ENCODE measurements at regions not wholly inside any gene's neighbourhood (a gene's known extent, or its start where the extent isn't known, plus 50 kb on each side); places are given as distances from the start of the nearest gene placed in this dataset.

DNA sequence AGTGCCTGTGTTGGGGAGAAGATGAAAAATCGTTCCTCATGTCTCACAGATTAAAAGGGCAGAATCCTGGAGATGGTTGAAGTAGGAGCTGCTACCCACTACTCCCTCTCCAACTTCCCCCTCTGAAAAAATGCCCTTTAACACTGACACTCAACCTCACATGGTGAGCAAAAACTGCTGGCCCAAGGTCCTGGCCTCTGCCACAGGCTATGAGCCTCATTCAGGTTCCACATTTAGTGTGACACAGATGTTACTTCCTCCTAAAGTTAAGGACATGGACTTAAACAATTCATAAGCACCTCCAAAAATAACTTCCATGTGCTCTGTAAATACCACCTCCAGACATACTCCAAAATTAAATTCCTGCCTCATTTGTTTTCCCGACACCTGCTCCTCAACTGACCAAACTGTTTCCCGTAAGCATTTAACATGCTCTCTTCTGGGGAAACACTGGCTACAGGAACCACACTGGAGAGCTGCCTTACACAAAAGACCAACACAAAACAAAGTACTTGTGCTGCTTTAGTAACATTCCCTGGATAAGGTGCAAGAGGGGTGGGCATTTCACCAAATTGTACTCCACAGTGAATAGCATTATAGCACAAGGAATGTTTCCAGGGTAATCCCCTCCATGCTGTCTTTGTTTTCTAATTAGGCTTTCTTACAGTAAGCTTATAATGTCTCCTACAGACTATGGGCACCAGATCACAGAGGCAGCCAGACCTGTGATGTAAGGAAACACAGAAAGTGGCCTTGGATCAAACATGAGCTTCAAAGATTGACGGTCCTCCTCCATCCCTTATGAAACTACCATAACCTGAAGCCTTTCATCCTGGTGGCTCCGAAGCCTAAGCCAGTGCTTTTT is 57.0 kb downstream of the PHLDA1 start:
- no peaks in the 10 kb centered on the region for H3K36me3 ChIP-seq (ENCODE audit: control insufficient read depth, insufficient read depth, low read length)
- no peaks in the 10 kb centered on the region for H3K9me3 ChIP-seq (ENCODE audit: control insufficient read depth, insufficient read depth, low read length)
- peaks cover 5% of the 10 kb centered on the region; the same call in 1 of the 2 replicates for H3K4me1 ChIP-seq (ENCODE audit: control insufficient read depth, insufficient read depth, low read length)
- WGBS (ENCODE audit: insufficient coverage, insufficient read length), result no CpG with 5 or more reads among the region's 5 CpGs
- no peaks in the 10 kb centered on the region for H3K27me3 ChIP-seq (ENCODE audit: control insufficient read depth, insufficient read depth, low read length)
- no peak for DNase-seq (ENCODE audit: low read depth, low spot score)
- no peak overlapping the region for H3K4me3 ChIP-seq (ENCODE audit: low read length)
- no peak overlapping the region for H3K27ac ChIP-seq (ENCODE audit: low read length)

DNA sequence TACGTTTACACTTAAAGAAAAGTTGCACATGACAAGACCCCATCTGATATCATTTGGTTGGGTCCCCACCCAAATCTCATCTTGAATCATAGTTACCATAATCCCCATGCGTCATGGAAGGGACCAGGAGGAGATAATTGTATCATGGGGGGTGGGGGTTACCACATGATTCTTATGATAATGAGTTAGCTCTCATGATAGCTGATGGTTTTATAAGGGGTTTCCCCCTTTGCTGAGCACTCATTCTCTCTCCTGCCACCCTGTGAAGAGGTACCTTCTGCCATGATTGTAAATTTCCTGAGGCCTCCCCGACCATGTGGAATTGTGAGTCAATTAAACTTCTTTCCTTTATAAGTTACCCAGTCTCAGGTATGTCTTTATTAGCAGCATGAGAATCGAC is 60.3 kb downstream of the PHLDA1 start:
- Histone ChIP-seq H3K4me1 (ENCODE audit: control insufficient read depth, insufficient read depth, low read length) (peaks cover 2% of the 10 kb centered on the region; the same call in 1 of the 2 replicates), H3K4me3 (ENCODE audit: low read length) (no peak overlapping the region), H3K27me3 (ENCODE audit: control insufficient read depth, insufficient read depth, low read length) (no peaks in the 10 kb centered on the region), H3K36me3 (ENCODE audit: control insufficient read depth, insufficient read depth, low read length) (no peaks in the 10 kb centered on the region), H3K9me3 (ENCODE audit: control insufficient read depth, insufficient read depth, low read length) (no peaks in the 10 kb centered on the region), H3K27ac (ENCODE audit: low read length) (no peak overlapping the region)
- no peak for DNase-seq (ENCODE audit: low read depth, low spot score)
- no CpG with 5 or more reads among the region's 4 CpGs for WGBS (ENCODE audit: insufficient coverage, insufficient read length)

DNA sequence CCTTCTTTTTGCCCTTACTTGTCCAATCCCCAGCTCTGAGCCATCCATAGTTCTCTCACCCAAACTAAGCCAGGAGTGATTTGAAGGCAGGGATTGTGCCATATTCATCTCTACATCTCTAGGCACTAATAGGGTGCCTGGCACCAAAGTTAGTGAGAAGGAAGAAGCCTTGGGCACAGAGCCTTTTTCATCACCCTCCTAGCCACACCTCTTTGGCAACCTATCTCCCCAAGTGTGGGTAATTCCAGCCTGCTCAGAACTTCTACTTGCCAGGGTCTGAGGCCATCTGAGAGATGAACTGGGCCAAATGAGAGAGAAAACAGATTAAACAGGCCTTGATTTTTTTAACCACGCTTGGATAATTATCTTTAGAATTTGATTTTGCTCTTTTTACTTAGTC is 61.3 kb downstream of the PHLDA1 start:
- H3K27ac ChIP-seq (ENCODE audit: low read length), result no peak overlapping the region

DNA sequence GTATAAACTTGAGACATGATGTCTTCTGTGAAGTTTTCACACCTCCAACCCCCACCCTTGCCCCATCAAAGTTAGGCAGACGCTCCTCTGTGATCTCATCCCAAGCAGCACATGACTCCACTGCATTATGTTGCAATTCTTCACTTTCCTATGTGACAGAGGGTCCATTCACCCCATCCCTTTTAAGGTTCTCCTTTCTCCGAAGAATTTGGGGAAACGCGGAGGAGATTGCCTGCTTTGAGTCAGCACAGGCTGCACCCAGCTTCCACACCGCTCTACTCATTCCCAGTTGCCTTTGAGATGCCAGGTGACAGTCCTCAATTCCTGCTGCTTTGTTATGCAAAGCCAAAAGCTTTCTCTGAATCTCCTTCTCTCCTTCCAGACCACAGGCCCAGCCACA is 61.8 kb downstream of the PHLDA1 start:
- Histone ChIP-seq H3K9me3 (ENCODE audit: control insufficient read depth, insufficient read depth, low read length) (no peaks in the 10 kb centered on the region), H3K27ac (ENCODE audit: low read length) (no peak overlapping the region), H3K4me1 (ENCODE audit: control insufficient read depth, insufficient read depth, low read length) (peaks cover 2% of the 10 kb centered on the region; the same call in 1 of the 2 replicates), H3K27me3 (ENCODE audit: control insufficient read depth, insufficient read depth, low read length) (no peaks in the 10 kb centered on the region), H3K36me3 (ENCODE audit: control insufficient read depth, insufficient read depth, low read length) (no peaks in the 10 kb centered on the region), H3K4me3 (ENCODE audit: low read length) (no peak overlapping the region)
- no peak for DNase-seq (ENCODE audit: low read depth, low spot score)
- WGBS (ENCODE audit: insufficient coverage, insufficient read length), result no CpG with 5 or more reads among the region's 5 CpGs

More for the DNA sequence above, 61.3 kb downstream of the PHLDA1 start:
- DNase-seq (ENCODE audit: low read depth, low spot score), result no peak
- no CpG with 5 or more reads among the region's 1 CpG for WGBS (ENCODE audit: insufficient coverage, insufficient read length)
- no peaks in the 10 kb centered on the region for H3K36me3 ChIP-seq (ENCODE audit: control insufficient read depth, insufficient read depth, low read length)
- H3K9me3 ChIP-seq (ENCODE audit: control insufficient read depth, insufficient read depth, low read length), result no peaks in the 10 kb centered on the region
- peaks cover 2% of the 10 kb centered on the region; the same call in 1 of the 2 replicates for H3K4me1 ChIP-seq (ENCODE audit: control insufficient read depth, insufficient read depth, low read length)
- H3K4me3 ChIP-seq (ENCODE audit: low read length), result no peak overlapping the region
- H3K27me3 ChIP-seq (ENCODE audit: control insufficient read depth, insufficient read depth, low read length), result no peaks in the 10 kb centered on the region

DNA sequence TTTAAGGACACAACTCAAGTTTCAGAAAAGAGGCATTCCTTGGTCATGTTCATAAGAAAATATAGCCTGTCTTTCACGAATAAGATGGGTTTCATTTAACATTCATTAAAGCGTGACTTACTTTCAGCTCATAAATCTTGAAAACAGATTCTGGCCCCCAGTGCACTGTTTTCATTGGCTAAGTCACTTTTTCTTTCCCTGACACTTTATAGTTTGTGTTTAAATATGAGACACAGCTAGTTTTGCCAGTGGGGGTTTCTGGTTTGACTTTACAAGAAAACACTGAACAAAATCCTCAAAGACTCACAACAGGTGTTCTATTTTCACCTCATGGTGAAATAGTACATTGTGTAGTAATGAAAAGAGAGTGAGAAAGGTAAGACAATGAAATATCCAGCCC is 65.9 kb downstream of the PHLDA1 start:
- no CpG with 5 or more reads among the region's 2 CpGs for WGBS (ENCODE audit: insufficient coverage, insufficient read length)
- no peak overlapping the region for H3K4me3 ChIP-seq (ENCODE audit: low read length)
- H3K36me3 ChIP-seq (ENCODE audit: control insufficient read depth, insufficient read depth, low read length), result no peaks in the 10 kb centered on the region
- H3K27me3 ChIP-seq (ENCODE audit: control insufficient read depth, insufficient read depth, low read length), result no peaks in the 10 kb centered on the region
- H3K9me3 ChIP-seq (ENCODE audit: control insufficient read depth, insufficient read depth, low read length), result no peaks in the 10 kb centered on the region
- no peak overlapping the region for H3K27ac ChIP-seq (ENCODE audit: low read length)
- peaks cover 2% of the 10 kb centered on the region; the same call in 1 of the 2 replicates for H3K4me1 ChIP-seq (ENCODE audit: control insufficient read depth, insufficient read depth, low read length)
- DNase-seq (ENCODE audit: low read depth, low spot score), result no peak

DNA sequence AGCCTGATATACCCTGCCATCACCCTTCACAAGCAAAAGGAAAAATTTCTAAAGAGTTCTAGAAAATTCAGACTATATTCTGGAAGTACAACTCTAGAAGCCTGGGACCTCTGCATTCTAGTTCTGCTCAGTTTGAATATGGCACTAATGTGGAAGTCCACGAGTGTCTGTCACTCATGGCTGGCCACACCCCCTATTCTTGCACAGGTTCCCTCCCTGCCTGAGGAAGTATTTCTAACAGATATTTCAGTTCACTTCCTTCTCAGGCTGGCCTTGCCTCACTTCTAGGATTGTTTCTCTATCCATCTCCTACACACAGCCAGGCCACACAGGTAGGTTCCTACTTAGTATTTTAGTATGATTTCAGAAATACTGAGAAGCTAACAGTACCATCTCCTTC is 67.4 kb downstream of the PHLDA1 start:
- Histone ChIP-seq H3K36me3 (ENCODE audit: control insufficient read depth, insufficient read depth, low read length) (no peaks in the 10 kb centered on the region), H3K9me3 (ENCODE audit: control insufficient read depth, insufficient read depth, low read length) (no peaks in the 10 kb centered on the region), H3K4me3 (ENCODE audit: low read length) (no peak overlapping the region), H3K27me3 (ENCODE audit: control insufficient read depth, insufficient read depth, low read length) (no peaks in the 10 kb centered on the region), H3K27ac (ENCODE audit: low read length) (no peak overlapping the region), H3K4me1 (ENCODE audit: control insufficient read depth, insufficient read depth, low read length) (peaks cover 2% of the 10 kb centered on the region; the same call in 1 of the 2 replicates)
- DNase-seq (ENCODE audit: low read depth, low spot score), result no peak
- no CpG with 5 or more reads among the region's 1 CpG for WGBS (ENCODE audit: insufficient coverage, insufficient read length)

DNA sequence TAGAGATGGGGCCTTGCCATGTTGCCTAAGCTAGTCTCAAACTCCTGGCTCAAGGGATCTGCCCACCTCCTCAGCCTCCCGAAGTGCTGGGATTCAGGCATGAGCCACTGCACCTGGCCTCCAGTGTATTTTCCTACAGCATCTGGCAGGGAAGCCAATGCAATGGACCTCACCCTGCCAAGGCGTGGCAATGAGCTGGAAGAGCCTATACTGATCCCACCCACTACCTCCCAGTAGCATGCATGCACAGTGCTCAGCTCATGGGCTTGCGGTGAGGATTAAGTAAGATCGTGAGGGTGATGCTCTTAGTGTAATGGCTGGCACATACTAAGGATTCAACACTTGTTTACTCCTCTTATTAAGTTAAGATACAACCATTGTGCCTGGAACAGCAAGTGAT is 69.7 kb downstream of the PHLDA1 start:
- H3K27ac ChIP-seq (ENCODE audit: low read length), result no peak overlapping the region
- DNase-seq (ENCODE audit: low read depth, low spot score), result no peak
- no peaks in the 10 kb centered on the region for H3K9me3 ChIP-seq (ENCODE audit: control insufficient read depth, insufficient read depth, low read length)
- peaks cover 1% of the 10 kb centered on the region; the same call in 1 of the 2 replicates for H3K4me1 ChIP-seq (ENCODE audit: control insufficient read depth, insufficient read depth, low read length)
- no CpG with 5 or more reads among the region's 4 CpGs for WGBS (ENCODE audit: insufficient coverage, insufficient read length)
- H3K4me3 ChIP-seq (ENCODE audit: low read length), result no peak overlapping the region
- H3K27me3 ChIP-seq (ENCODE audit: control insufficient read depth, insufficient read depth, low read length), result no peaks in the 10 kb centered on the region
- no peaks in the 10 kb centered on the region for H3K36me3 ChIP-seq (ENCODE audit: control insufficient read depth, insufficient read depth, low read length)

DNA sequence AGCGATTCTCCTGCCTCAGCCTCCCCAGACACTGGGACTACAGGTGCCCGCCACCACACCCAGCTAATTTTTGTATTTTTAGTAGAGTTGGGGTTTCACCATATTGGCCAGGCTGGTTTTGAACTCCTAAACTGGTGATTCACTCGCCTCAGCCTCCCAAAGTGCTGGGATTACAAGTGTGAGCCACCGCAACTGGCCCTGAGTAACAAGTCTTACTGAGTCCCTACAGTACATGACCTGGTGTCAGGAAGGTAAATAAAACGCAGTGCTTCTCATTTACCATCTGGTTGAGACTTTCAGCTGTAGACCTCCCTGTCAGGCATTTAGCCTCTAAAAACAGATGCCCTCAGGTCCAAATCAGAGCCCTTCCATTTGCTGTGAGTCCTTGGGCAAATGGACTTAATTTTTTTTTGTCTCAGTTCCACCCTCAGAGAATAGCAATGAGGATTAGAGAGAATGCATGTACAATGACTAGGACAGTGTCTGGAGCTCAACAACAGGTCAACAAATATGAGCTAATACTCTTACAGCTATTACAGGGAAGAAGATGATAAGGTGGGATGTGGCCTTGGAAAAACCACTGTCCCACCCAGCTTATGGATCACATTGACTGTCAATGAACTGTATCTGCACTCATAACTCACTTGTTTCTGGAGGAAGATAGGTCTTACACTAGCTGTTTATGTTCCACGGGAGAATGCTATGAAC is 70.5 kb downstream of the PHLDA1 start:
- H3K4me3 ChIP-seq (ENCODE audit: low read length), result no peak overlapping the region
- no CpG with 5 or more reads among the region's 6 CpGs for WGBS (ENCODE audit: insufficient coverage, insufficient read length)
- H3K9me3 ChIP-seq (ENCODE audit: control insufficient read depth, insufficient read depth, low read length), result no peaks in the 10 kb centered on the region
- no peaks in the 10 kb centered on the region for H3K27me3 ChIP-seq (ENCODE audit: control insufficient read depth, insufficient read depth, low read length)
- peaks cover 1% of the 10 kb centered on the region; the same call in 1 of the 2 replicates for H3K4me1 ChIP-seq (ENCODE audit: control insufficient read depth, insufficient read depth, low read length)
- no peak overlapping the region for H3K27ac ChIP-seq (ENCODE audit: low read length)
- DNase-seq (ENCODE audit: low read depth, low spot score), result no peak
- H3K36me3 ChIP-seq (ENCODE audit: control insufficient read depth, insufficient read depth, low read length), result no peaks in the 10 kb centered on the region

DNA sequence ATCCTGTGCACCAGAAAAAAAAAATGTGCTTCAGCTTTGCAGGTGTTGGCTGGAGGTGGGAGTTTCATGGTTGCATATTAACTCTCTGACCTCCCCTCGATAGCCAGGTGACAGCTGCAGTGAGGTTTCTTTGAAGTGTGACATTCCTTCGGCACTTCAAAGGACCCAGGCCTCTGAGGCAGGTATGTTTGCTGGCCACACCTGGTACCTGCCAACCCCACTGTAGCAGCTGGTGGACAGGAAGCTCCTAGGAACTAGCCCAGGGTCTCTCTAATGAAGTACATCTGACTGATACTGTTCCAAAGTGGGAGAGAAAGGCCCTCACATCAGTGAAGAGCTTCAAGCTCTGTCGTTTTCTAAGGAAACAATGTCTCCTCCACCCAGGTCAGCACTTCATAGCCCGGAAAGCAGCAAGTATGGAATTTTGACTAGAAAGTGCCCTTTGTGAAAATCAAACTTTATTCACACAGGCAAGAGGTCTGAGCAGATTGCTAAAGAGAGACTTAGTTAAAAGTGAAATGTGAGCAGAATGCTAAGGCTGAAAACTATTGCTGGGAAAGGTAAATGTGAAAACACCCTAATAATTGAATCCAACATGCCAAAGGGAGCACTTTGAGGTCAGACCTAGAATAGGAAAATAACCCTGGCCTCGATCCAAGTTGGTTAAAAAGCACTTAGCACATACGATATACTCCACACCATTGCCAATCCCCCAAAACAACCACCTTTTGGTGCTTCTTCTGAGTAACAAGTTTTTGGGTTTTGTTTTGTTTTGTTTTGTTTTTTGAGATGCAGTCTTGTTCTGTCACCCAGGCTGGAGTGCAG is 71.3 kb downstream of the PHLDA1 start:
- Histone ChIP-seq H3K36me3 (ENCODE audit: control insufficient read depth, insufficient read depth, low read length) (no peaks in the 10 kb centered on the region), H3K4me1 (ENCODE audit: control insufficient read depth, insufficient read depth, low read length) (peaks cover 1% of the 10 kb centered on the region; the same call in 1 of the 2 replicates), H3K9me3 (ENCODE audit: control insufficient read depth, insufficient read depth, low read length) (no peaks in the 10 kb centered on the region), H3K27ac (ENCODE audit: low read length) (no peak overlapping the region), H3K27me3 (ENCODE audit: control insufficient read depth, insufficient read depth, low read length) (no peaks in the 10 kb centered on the region), H3K4me3 (ENCODE audit: low read length) (no peak overlapping the region)
- no CpG with 5 or more reads among the region's 6 CpGs for WGBS (ENCODE audit: insufficient coverage, insufficient read length)
- DNase-seq (ENCODE audit: low read depth, low spot score), result peak; percentile 68

DNA sequence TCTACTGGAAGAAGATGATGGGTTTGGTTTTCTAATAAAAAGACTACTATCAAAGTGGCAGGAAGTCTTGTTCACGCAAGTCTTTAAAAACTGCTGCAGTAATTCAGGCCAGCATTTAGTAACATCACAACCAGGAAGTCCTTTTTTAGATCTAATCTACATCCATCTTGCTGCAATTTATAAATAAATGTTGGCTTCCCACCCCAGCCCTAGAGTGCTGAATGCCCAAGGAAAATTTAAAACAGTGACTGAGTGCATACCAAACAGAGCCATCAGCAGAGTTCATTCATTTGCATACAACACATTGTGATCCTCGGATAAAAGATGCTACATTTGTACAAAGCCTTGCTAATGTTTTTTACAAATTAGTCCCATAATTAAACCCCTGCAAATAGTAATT is 72.1 kb downstream of the PHLDA1 start:
- DNase-seq (ENCODE audit: low read depth, low spot score), result no peak
- Histone ChIP-seq H3K36me3 (ENCODE audit: control insufficient read depth, insufficient read depth, low read length) (no peaks in the 10 kb centered on the region), H3K27ac (ENCODE audit: low read length) (no peak overlapping the region), H3K4me3 (ENCODE audit: low read length) (no peak overlapping the region), H3K4me1 (ENCODE audit: control insufficient read depth, insufficient read depth, low read length) (peaks cover 1% of the 10 kb centered on the region; the same call in 1 of the 2 replicates), H3K9me3 (ENCODE audit: control insufficient read depth, insufficient read depth, low read length) (no peaks in the 10 kb centered on the region), H3K27me3 (ENCODE audit: control insufficient read depth, insufficient read depth, low read length) (no peaks in the 10 kb centered on the region)
- no CpG with 5 or more reads among the region's 2 CpGs for WGBS (ENCODE audit: insufficient coverage, insufficient read length)
